ENCODE measurements at regions not wholly inside any gene's neighbourhood (a gene's known extent, or its start where the extent isn't known, plus 50 kb on each side); places are given as distances from the start of the nearest gene placed in this dataset.
"Not testable (repeated sequence)": the region's sequence is repeated elsewhere in the genome, so short reads cannot be mapped to it uniquely, and the experiment has no call there.

DNA sequence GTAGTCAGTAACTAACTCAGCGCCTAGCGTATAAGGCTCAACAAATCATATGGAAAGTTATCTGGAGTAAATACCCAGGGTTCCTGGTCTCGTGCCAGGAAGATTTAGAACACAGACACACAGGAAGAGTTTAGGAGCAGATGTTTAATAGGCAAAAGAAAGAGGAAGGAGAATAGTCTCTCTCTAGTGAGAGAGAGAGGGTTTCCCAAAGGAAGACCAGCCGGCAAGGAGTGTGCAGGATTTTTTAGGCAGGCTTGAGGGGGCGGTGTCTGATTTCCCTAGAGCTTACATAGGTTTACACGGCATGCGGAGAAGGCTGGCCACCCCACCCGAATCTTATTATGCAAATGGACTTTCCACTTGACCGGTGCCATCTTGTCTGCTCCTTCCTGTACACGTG is 284.0 kb upstream of the FRG1 start:
- Histone ChIP-seq H3K36me3 (ENCODE audit: control insufficient read depth in 2 of 3, insufficient read depth in 3 of 3, low read length in 3 of 3) (no peaks in the 10 kb centered on the region), H3K4me1 (ENCODE audit: control insufficient read depth in 2 of 3, insufficient read depth in 2 of 3, low read depth in 1 of 3, low read length in 3 of 3) (no peaks in the 10 kb centered on the region), H3K27me3 (ENCODE audit: control insufficient read depth, insufficient read depth, low read length) (no peaks in the 10 kb centered on the region), H3K27ac (ENCODE audit: low read depth in 2 of 2, low read length in 2 of 2) (no peak overlapping the region), H3K9ac (ENCODE audit: low read length in 3 of 3) (no peak overlapping the region), H3K4me3 (ENCODE audit: low read length in 3 of 3) (no peak overlapping the region), H3K9me3 (ENCODE audit: control insufficient read depth in 2 of 3, insufficient read depth in 1 of 3, low read length in 3 of 3) (no peaks in the 10 kb centered on the region)
- no peak for FAIRE-seq
- intact Hi-C loops (cut with DNase I): no loop called here
- DNase-seq: peak in 1 of 5 donors; percentile 68
- TF ChIP-seq, protein P1, sequence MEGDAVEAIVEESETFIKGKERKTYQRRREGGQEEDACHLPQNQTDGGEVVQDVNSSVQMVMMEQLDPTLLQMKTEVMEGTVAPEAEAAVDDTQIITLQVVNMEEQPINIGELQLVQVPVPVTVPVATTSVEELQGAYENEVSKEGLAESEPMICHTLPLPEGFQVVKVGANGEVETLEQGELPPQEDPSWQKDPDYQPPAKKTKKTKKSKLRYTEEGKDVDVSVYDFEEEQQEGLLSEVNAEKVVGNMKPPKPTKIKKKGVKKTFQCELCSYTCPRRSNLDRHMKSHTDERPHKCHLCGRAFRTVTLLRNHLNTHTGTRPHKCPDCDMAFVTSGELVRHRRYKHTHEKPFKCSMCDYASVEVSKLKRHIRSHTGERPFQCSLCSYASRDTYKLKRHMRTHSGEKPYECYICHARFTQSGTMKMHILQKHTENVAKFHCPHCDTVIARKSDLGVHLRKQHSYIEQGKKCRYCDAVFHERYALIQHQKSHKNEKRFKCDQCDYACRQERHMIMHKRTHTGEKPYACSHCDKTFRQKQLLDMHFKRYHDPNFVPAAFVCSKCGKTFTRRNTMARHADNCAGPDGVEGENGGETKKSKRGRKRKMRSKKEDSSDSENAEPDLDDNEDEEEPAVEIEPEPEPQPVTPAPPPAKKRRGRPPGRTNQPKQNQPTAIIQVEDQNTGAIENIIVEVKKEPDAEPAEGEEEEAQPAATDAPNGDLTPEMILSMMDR (IDR thresholded peaks at IDR 0.05; ENCODE audit: borderline replicate concordance, extremely low read depth, insufficient read depth): no peak

DNA sequence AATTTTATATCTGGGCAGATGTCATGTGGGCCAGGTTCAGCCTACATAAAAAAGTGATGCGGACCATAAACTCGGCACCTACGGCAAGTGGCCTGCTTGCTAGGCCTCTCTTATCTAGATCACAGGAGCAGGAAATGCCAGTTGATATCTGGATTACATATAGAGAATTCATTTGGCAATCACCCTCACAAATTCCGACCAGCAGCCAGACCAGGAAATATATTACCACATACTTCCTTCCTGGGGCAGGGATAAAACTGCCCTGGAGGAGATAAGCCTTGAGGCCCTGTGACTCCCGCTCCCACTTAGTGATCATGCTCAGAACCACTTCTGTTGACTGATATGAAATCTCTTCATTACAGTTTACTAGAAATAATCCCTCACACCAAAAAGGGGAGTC is 282.4 kb upstream of the FRG1 start:
- H3K27me3 ChIP-seq (ENCODE audit: control insufficient read depth, insufficient read depth, low read length); FAIRE-seq; H3K9me3 ChIP-seq (ENCODE audit: control insufficient read depth in 2 of 3, insufficient read depth in 1 of 3, low read length in 3 of 3); DNase-seq; H3K27ac ChIP-seq (ENCODE audit: low read depth in 2 of 2, low read length in 2 of 2); intact Hi-C loops (cut with DNase I); H3K9ac ChIP-seq (ENCODE audit: low read length in 3 of 3); H3K36me3 ChIP-seq (ENCODE audit: control insufficient read depth in 2 of 3, insufficient read depth in 3 of 3, low read length in 3 of 3); H3K4me3 ChIP-seq (ENCODE audit: low read length in 3 of 3); H3K4me1 ChIP-seq (ENCODE audit: control insufficient read depth in 2 of 3, insufficient read depth in 2 of 3, low read depth in 1 of 3, low read length in 3 of 3): not testable (repeated sequence)

DNA sequence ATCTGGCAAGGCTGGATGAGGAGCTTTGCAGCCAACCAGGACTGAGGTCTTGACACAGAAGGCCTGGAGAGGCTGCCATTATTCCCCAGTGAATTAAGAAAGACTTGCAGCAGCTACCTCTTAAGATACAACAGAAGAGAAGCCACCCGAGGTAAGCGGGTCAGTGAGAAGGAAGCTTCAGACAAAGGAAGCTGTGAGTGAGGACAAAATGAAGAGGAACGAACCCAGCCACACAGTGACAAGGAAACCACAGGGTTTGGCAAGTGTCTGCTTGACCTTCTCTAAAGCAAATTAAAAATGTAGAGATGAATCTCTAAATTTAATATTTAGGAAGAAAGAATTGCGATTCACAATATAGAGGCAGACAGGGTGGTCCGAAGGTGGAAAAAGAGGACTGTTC is 281.8 kb upstream of the FRG1 start:
- H3K9ac ChIP-seq (ENCODE audit: low read length in 3 of 3); H3K27ac ChIP-seq (ENCODE audit: low read depth in 2 of 2, low read length in 2 of 2); H3K27me3 ChIP-seq (ENCODE audit: control insufficient read depth, insufficient read depth, low read length); H3K36me3 ChIP-seq (ENCODE audit: control insufficient read depth in 2 of 3, insufficient read depth in 3 of 3, low read length in 3 of 3); intact Hi-C loops (cut with DNase I); DNase-seq; H3K4me1 ChIP-seq (ENCODE audit: control insufficient read depth in 2 of 3, insufficient read depth in 2 of 3, low read depth in 1 of 3, low read length in 3 of 3); FAIRE-seq; H3K4me3 ChIP-seq (ENCODE audit: low read length in 3 of 3); H3K9me3 ChIP-seq (ENCODE audit: control insufficient read depth in 2 of 3, insufficient read depth in 1 of 3, low read length in 3 of 3): not testable (repeated sequence)

DNA sequence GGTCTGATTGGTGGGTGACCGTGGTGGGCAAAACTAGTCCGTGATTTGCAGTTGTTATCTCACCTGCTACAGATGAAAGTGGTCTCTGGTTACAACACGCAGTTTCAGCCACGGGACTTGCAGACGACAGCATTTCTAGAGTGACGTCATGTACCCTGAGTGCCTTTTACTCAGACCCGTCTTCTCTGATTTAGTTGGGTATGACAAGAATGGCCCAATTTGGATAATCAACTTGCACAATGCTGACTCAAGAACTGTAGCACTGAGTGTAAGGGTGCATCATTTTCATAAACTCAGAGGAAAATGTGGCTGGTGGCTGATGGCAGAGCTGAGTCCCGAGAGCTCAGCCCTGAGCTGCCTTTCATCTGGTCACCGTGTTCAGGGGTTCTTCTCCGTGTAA is 281.4 kb upstream of the FRG1 start:
- Histone ChIP-seq H3K27ac (ENCODE audit: low read depth in 2 of 2, low read length in 2 of 2) (no peak overlapping the region), H3K27me3 (ENCODE audit: control insufficient read depth, insufficient read depth, low read length) (no peaks in the 10 kb centered on the region), H3K4me3 (ENCODE audit: low read length in 3 of 3) (no peak overlapping the region), H3K36me3 (ENCODE audit: control insufficient read depth in 2 of 3, insufficient read depth in 3 of 3, low read length in 3 of 3) (no peaks in the 10 kb centered on the region), H3K9me3 (ENCODE audit: control insufficient read depth in 2 of 3, insufficient read depth in 1 of 3, low read length in 3 of 3) (no peaks in the 10 kb centered on the region), H3K4me1 (ENCODE audit: control insufficient read depth in 2 of 3, insufficient read depth in 2 of 3, low read depth in 1 of 3, low read length in 3 of 3) (no peaks in the 10 kb centered on the region), H3K9ac (ENCODE audit: low read length in 3 of 3) (no peak overlapping the region)
- FAIRE-seq: no peak
- intact Hi-C loops (cut with DNase I): no loop called here
- no peak for DNase-seq
- TF ChIP-seq, protein P1 (IDR thresholded peaks at IDR 0.05; ENCODE audit: borderline replicate concordance, extremely low read depth, insufficient read depth): no peak
